Right lung (tissue), 2 donors: ENCODE measurements at regions not wholly inside any gene's neighbourhood (a gene's known extent, or its start where the extent isn't known, plus 50 kb on each side); places are given as distances from the start of the nearest gene placed in this dataset.
A peak's percentile ranks its signal among the peaks of the same experiment; 100 is the strongest.

ENCODE experiments used
- DNase-seq, 2 donors: peaks; one replicate each; pipeline ENCODE4 v3.0.0-alpha.2; 2013

- DNase-seq = no peak
These were observed 360.1 kb downstream of the TNS3 start for GRCh38 chr7:47221826-47222225.

DNA sequence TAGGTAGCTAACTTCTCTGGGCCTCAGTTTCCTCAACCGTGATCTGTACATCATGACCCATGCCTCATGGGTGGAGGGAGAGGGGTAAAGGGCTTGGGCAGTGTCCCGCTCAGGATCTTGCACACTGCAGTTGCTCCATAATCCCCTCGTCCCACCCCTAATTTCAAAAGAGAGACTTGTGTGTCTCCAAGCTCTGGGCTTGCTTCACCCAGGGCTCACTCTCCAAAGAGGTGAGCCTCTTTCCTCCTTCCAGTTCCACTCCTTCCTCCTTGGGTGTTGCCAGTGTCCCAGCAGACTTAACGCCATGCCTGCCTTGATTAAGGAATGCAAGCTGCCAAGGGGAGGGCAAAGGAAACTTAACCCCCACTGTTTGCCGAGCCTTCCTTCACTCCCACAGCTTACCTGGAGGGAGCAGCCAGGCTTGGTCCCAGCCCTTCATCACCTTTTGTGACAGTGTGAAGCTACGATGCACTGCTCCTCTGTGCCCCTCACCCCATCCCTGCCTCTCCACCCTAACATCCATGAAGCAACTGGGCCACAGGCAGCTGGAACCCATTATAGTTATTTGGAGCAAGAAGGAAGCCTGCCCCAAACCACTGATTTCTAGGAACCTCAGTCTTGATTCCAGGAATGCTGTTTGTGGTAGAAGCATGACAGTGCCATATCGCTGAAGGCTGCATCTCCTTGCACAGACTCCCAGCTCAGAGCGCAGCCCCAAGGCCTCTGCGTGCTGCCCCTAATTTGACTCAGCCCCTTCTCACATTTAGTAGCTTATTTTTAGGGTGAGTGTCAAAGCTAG, 363.3 kb downstream of the TNS3 start:
- DNase-seq = no peak

GRCh38 chr7:47217570-47218360, 364.1 kb downstream of the TNS3 start:
- no peak for DNase-seq

DNA sequence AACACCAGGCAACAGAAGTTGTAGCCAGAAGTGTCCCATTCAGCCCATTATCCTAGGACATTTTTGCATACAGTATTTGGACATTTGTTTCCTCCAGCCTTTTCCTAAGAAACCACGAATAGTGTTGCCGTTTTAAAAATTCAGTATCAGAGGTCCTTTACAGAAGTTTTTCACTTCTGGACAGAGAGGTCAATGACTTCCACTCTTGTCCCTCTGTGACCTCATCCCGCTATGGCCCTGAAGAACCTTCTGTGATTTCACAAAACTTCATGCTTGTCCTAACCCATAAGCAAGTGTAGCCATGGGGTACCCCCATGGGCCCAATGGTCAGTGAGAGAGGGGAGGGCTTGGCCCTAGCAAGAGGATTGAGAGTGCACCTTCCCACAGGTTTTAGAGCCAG, 364.8 kb downstream of the TNS3 start:
- DNase-seq = no peak

DNA sequence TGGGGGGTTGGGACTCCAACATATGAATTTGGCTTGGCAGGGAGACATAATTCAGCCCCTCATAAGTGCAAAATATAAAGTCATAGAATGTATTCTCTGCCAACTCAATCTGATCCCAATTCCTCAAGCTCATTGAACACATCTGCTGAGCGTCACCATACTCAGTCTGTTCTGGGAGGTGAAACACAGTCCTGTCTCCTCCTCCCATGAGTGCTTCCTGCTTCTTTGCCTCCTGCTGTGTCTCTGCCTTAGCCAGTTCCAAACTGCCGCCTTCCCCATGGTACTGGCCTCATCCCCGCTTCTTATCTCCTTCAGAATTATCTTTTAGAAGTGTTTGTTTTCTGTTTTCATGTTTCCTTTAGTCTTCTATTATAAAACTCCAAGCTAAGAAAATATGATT, 365.5 kb downstream of the TNS3 start:
- DNase-seq = no peak

- DNase-seq = no peak
These were observed 366.3 kb downstream of the TNS3 start for GRCh38 chr7:47215640-47216039.

DNA sequence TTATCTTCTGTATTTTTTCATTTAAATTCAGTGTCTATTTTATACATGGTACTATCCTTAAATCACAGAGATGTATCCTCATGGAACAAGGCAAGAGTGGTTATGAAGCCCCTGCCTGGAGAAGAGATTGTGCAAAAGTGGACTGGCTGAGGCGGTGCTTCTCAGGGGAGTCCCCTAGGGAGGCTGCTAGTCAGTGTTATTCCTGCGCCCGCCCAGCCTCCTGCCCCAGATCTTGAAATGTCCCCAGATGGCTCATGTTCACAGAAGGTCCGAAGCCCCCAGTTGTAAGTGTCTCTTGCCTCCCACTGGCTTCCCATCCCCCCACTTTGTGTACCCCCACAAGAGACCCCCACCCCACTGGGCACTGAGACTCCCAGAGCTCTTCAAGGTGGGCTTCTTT, 366.9 kb downstream of the TNS3 start:
- DNase-seq = no peak

- DNase-seq = no peak
These were observed 368.6 kb downstream of the TNS3 start for GRCh38 chr7:47213276-47213675.

DNA sequence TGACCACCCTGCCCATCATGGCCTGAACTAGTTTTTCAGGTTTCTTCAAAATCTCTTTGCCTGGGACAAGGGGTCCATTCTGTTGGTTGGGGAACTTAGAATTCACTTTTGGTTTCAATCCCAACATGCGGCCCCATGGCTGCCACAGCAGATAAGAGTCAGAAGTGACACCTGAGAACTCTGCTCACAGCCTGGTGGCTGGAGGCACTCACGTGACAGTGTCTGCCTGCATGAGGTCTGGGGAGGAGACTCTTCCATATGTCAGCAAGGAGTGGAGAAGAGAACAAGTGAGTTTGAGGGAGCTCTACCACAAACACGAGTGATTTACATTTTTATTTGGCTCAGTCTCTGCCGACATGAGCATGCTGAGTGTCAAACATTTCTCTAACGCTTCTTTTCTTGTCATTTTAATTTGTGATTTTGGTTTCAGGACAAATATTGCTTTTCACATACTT, 370.4 kb downstream of the TNS3 start:
- DNase-seq = peak; percentile 8 to 12

DNA sequence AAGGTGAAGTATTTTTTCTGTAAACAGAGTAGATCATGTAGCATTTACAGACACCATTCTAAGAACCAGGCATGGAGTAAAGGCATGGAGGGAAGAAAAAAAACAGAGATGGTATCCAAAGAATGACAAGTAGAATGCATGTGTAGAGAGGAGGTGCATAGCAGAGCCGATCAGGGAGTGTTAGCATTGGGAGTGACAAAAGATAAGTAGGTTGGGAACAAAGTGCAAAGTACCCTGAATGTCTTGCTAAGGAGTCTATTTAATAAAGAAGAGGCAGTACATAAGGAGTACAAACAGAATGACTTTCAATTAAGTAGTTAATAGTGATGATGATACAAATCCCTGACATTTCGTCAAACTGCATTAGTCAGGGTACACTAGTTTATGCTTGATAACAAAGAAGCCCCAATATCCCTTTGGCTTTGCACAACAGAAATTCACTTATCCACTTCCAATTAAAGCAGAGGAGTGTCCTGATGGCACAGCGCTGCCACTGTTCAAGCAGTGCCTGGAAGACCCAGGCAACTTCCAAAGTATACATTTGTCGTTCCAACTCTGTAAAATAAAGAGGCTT, 371.5 kb downstream of the TNS3 start:
- no peak for DNase-seq

DNA sequence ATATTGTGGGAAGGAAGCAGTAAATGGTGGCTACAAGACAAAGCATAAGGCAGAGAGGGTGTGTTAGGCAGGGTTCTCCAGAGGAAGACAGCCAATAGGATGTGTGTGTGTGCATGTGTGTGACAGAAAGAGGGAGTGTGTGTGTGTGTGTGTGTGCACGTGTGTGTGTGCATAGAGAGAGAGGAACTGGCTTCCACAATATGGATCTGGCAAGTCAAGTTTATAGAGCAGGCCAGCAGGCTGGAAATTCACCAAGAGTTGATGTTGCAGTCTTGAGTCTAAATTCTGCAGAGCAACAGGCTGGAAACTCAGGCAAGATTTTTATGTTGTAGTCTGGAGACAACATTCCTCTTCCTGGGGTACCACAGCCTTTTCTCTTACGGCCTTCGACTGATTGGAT, 374.0 kb downstream of the TNS3 start:
- no peak for DNase-seq

- no peak for DNase-seq
These were observed 377.2 kb downstream of the TNS3 start for GRCh38 chr7:47204709-47205108.

- no peak for DNase-seq
These were observed 379.6 kb downstream of the TNS3 start for GRCh38 chr7:47202146-47202783.

GRCh38 chr7:47198159-47198558, 383.8 kb downstream of the TNS3 start:
- DNase-seq = no peak

DNA sequence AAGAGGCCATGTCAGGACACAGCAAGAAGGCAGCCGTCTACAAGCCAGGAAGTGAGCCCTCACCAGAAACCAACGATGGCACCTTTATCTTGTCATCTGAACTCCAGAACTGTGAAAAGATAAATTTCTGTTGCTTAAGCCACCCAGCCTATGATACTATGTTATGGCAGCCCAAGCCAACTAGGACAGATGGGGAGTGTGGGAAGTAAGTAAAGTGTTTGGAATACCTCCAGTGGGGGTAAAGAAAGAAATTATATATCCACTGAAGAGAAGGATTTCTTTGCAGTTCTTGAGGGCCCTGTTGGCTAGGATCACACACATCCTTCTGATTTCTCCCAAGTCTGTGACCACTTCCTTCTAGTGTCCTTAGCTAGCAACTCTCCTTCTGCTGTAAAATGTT, 384.4 kb downstream of the TNS3 start:
- no peak for DNase-seq

- DNase-seq = no peak
These were observed 385.2 kb downstream of the TNS3 start for GRCh38 chr7:47196737-47197136.

DNA sequence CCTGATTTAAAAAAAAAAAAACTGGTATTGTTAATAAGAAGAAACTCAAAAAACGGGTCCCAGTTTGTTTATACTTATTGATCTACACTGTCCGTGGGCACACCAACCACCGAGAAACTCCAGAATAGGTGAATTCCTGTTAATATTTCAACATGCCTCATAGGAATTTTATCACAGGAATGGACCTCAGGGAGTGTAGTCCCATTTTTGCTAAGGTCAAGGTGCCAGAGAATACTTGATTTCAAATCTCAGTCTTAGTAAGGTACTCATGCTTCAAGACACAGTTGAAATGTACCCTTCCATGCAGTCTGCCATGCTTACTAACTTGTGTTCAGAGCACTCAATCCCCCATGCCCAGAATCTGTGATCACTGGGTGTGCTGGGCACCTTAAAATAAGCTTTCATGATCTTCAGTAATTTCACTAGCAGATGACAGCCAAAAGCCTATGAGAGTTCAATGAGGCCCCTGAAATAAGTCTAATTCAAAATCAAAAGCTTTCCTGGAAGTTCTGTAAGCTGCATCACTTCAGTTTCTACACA, 385.7 kb downstream of the TNS3 start:
- DNase-seq = no peak

DNA sequence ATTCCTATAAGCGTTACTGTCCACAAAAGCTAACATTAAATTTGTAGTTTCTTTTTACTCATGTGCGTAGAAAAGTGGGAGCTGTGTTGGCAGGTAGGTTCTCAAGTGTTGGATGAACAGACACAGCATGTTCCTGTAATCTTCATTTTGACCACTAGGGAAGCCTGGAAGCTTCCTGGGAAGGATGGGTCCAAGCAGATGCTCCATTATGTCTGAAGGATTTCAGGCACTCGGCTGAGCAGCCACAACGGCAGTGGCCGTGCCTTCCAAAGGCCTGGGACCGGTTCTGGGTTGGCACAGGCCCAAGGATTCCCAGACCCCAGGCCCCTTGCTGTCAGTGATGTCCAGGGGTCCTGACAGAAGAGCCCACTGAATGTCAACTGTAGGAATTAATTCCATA, 386.3 kb downstream of the TNS3 start:
- no peak for DNase-seq

DNA sequence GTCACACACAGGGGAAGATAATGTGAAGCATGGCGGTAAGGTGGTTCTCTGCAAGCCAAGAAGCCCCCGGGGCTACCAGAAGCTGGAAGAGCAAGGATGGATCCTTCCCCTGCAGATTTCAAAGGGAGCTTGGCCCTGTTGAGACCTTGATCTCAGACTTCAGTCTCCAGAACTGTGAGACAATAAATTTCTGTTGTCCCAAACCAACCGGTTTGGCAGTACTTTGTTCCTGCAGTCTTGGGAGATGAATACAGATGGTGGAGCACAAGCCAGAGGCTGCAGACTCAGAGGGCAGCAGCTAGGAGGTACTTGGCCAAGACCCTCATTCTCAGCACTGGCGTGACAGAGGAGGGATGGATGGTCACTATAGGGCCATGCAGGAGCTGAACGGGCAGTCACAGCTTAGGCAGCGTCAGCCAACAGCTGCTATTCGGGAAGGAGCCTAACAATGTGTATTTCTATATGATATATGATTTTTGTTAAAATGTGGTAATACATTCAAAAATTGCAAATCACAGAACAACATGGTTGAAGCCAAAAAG, 387.3 kb downstream of the TNS3 start:
- no peak for DNase-seq

GRCh38 chr7:47192978-47193377, 388.9 kb downstream of the TNS3 start:
- no peak for DNase-seq

GRCh38 chr7:47191876-47192291, 390.0 kb downstream of the TNS3 start:
- no peak for DNase-seq

DNA sequence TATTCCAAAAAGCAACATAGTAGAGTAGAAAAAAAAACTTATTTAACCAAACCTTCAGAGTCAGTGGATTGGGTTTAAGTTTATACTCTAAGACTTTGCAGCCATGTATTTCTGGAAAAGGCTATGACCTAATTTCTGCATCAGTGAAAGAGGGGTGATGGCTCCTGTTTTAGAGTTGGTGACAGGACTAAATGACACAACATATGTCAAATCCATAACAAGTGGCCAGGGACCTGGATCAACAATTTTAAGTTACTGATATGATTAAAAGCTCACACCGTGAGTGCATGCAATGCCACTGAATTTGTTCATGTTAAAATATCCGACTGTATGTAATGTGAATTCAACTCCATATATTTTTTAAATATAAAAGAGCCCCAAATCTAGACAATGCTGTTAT, 390.6 kb downstream of the TNS3 start:
- DNase-seq = no peak
